ENCODE measurements at regions not wholly inside any gene's neighbourhood (a gene's known extent, or its start where the extent isn't known, plus 50 kb on each side); places are given as distances from the start of the nearest gene placed in this dataset.

- TF ChIP-seq CTCF (conservative IDR thresholded peaks at IDR 0.05; ENCODE audit: low read depth in 2 of 2) = no peak
- no peak for TF ChIP-seq EZH2phosphoT487 (IDR thresholded peaks at IDR 0.05; ENCODE audit: unreplicated experiment)
- TF ChIP-seq EZH2 (IDR thresholded peaks at IDR 0.05; ENCODE audit: low read depth, unreplicated experiment) = no peak
- no peak for TF ChIP-seq ZNF331 (CRISPR knock-in tag; IDR thresholded peaks at IDR 0.05; ENCODE audit: low read depth)
- TF ChIP-seq REST (IDR thresholded peaks at IDR 0.05; ENCODE audit: unreplicated experiment) = no peak
- no peak for TF ChIP-seq POLR2AphosphoS5 (IDR thresholded peaks at IDR 0.05; ENCODE audit: low read depth)
- TF ChIP-seq CREB1 (CRISPR knock-in tag; IDR thresholded peaks at IDR 0.05; ENCODE audit: low read depth) = no peak
- TF ChIP-seq ETS1 (IDR thresholded peaks at IDR 0.05) = no peak
- TF ChIP-seq ZNF462 (CRISPR knock-in tag; IDR thresholded peaks at IDR 0.05) = no peak
- TF ChIP-seq JUNB (IDR thresholded peaks at IDR 0.05; ENCODE audit: unreplicated experiment) = no peak
- TF ChIP-seq NANOG (IDR thresholded peaks at IDR 0.05; ENCODE audit: borderline replicate concordance) = no peak
- no peak for TF ChIP-seq ZNF114 (CRISPR knock-in tag; IDR thresholded peaks at IDR 0.05)
These were observed 182.4 kb upstream of the CXXC4 start for GRCh38 chr4:104677116-104677515.
